AG04450 (cell line): ENCODE measurements at regions not wholly inside any gene's neighbourhood (a gene's known extent, or its start where the extent isn't known, plus 50 kb on each side); places are given as distances from the start of the nearest gene placed in this dataset.

Experiments used
- CTCF ChIA-PET: fragments of 300-600, 350-600 bp; formaldehyde crosslinking; extraction: SDS; loops from one replicate; lab custom pipeline; 2022; ENCODE audit warnings: antibody characterized with exemption, inconsistent platforms; lab: Charles Lee
- POLR2A ChIA-PET: fragments of 350-600 bp; formaldehyde crosslinking; extraction: SDS; loops from one replicate; lab custom pipeline; 2021; ENCODE audit warnings: antibody characterized with exemption, inconsistent platforms; lab: Yijun Ruan, JAX
- DNase-seq: peaks from one replicate; pipeline ENCODE4 v3.0.0-alpha.2; 2011; ENCODE audit warnings: low read depth, low spot score
- H3K27ac ChIP-seq: one replicate; pipeline ENCODE4 v1.5.1; 2012; ENCODE audit warnings: low read depth, low read length, control low read depth
- H3K27me3 ChIP-seq: one replicate; pipeline ENCODE4 v1.6.0; 2012; ENCODE audit warnings: low read length; ENCODE audit not compliant: control insufficient read depth, insufficient read depth
- H3K4me3 ChIP-seq: 2 replicates; pipeline ENCODE4 v1.5.1; 2011; ENCODE audit warnings: mild to moderate bottlenecking, low read depth, low read length, control low read depth
- H3K9me3 ChIP-seq: 2 replicates; pipeline ENCODE4 v1.5.1; 2012; ENCODE audit warnings: low read length; ENCODE audit not compliant: control insufficient read depth, insufficient read depth
- TF ChIP-seq, protein P1 (sequence below): IDR thresholded peaks from 2 replicates; pipeline ENCODE4 v1.5.1; 2011; ENCODE audit warnings: low read depth, low read length, control low read depth, inconsistent platforms

DNA sequence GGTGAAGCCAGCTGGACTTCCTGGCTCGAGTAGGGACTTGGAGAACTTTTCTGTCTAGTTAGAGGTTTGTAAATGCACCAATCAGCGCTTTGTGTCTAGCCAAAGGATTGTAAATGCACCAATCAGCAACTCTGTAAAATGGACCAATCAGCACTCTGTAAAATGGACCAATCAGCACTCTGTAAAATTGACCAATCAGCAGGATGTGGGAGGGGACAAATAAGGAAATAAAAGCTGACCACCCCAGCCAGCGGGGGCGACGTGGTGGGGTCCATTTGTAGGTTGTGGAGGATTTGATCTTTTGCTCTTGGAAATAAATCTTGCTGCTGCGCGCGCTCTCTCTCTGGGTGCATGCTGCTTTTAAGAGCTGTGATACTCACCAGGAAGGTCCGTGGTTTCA lies 202.9 kb downstream of the MIAT start:
- Histone ChIP-seq H3K27me3 (peaks cover 23% of the 10 kb centered on the region), H3K9me3 (0 out of 2 replicates have a peak, but pooled peaks cover 3% of the 10 kb centered on the region), H3K4me3 (no peak overlapping the region), H3K27ac (no peak overlapping the region)
- POLR2A ChIA-PET, result no interaction called here
- TF ChIP-seq, protein P1, sequence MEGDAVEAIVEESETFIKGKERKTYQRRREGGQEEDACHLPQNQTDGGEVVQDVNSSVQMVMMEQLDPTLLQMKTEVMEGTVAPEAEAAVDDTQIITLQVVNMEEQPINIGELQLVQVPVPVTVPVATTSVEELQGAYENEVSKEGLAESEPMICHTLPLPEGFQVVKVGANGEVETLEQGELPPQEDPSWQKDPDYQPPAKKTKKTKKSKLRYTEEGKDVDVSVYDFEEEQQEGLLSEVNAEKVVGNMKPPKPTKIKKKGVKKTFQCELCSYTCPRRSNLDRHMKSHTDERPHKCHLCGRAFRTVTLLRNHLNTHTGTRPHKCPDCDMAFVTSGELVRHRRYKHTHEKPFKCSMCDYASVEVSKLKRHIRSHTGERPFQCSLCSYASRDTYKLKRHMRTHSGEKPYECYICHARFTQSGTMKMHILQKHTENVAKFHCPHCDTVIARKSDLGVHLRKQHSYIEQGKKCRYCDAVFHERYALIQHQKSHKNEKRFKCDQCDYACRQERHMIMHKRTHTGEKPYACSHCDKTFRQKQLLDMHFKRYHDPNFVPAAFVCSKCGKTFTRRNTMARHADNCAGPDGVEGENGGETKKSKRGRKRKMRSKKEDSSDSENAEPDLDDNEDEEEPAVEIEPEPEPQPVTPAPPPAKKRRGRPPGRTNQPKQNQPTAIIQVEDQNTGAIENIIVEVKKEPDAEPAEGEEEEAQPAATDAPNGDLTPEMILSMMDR, result no peak
- no peak for DNase-seq
- CTCF ChIA-PET, result no interaction called here

DNA sequence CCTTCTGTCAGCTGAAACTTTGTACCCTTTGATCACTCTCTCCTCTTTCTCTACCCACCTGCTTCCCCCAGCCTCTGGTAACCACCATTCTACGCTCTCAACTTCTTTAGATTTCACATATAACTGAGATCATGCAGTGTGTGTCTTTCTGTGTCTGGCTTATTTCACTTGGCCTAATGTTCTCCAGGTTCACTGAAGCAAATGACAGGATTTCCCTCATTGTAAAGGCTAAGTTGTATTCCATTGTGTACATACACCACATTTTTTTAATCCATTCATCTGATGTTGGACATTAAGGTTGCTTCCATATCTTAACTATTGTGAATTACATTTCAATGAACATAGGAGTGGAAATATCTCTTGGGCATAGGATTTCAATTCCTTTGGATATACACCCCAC lies 207.6 kb downstream of the MIAT start:
- ChIA-PET CTCF (no interaction called here), POLR2A (no interaction called here)
- Histone ChIP-seq H3K27ac (no peak overlapping the region), H3K27me3 (peaks cover 2% of the 10 kb centered on the region), H3K4me3 (no peak overlapping the region), H3K9me3 (0 out of 2 replicates have a peak, but pooled peaks cover 3% of the 10 kb centered on the region)
- TF ChIP-seq, protein P1, result no peak
- no peak for DNase-seq

DNA sequence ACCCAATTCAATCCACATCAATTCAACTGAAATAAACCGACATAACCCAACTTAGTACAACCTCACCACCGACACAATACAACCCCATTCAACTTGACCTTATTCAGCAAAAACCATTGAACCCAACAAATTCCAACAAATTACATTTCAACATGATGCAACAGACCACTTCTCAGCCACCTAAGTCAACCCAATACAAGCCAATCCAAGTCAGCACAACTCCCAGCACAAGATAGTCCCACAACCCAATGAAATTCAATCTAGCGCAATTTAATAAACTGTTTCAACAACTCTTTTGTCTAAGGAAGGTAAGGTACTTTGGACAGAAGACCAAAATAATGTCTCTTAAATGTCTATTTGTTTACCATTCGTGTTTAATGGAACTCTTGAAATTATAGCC lies 226.0 kb downstream of the MIAT start:
- no peak overlapping the region for H3K4me3 ChIP-seq
- no peaks in the 10 kb centered on the region for H3K9me3 ChIP-seq
- DNase-seq, result no peak
- H3K27ac ChIP-seq, result no peak overlapping the region
- CTCF ChIA-PET, result no interaction called here
- H3K27me3 ChIP-seq, result peaks cover 10% of the 10 kb centered on the region
- TF ChIP-seq, protein P1, result no peak
- POLR2A ChIA-PET, result no interaction called here

DNA sequence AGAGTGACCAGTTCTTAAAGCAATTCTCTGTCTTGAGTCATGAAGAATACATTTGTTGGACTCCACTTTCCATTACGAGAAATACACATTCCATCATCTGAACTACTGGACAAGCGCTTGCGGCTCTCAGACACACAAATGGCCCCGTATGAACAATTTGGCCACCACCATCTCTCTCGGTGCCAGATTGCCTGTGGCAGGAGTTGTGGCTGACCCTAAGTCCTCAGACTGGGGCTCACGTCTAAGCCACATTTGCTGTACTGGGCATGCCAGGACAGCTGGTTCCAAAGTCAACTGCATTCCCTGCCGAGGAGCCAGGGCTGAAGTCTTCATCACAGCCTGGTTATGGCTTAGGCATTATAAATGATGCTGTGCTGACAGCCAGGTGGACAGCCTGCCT lies 227.5 kb downstream of the MIAT start:
- no peak for DNase-seq
- POLR2A ChIA-PET, result no interaction called here

DNA sequence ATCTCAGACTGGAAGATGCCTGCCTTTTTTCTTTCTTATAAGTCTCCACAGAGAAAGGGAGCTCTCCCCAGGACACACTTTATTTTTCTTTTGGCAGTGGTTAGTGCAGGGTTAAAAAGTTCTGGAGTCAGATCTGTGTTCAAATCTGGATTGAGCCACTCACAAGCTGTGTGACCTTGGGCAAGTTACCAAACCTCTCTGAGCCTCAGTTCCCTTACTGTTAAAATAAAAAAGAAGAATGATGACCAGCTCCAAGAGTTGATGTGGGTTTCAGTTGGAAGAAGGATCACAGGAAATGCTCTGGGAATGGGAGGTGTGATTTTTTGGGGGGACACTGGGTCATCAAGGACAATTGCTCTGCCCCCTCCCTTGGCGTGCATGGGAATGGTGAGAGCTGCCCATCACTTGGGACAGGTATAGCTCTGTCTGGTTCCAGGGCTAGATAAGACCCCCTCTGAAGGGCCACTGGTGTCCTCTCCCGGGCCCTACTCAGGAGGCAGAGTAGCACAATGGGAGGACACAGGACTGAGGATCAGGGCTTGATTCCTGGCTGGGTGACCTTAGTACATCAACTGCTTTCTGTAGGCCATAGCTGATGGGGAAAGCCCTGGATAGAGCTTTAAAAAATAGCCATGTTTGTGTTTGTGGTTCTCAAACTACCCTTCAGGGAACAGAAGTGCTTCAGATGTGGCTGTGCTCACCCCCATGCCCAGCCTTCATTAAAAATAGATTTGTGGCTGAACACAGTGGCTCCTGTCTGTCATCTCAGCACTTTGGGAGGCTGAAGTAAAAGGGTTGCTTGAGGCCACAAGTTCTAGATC lies 228.3 kb downstream of the MIAT start:
- ChIA-PET POLR2A (no interaction called here), CTCF (no interaction called here)
- H3K27ac ChIP-seq, result no peak overlapping the region

More for the DNA sequence above, 227.5 kb downstream of the MIAT start:
- TF ChIP-seq, protein P1, result no peak
- Histone ChIP-seq H3K9me3 (no peaks in the 10 kb centered on the region), H3K27me3 (peaks cover 5% of the 10 kb centered on the region), H3K27ac (no peak overlapping the region), H3K4me3 (no peak overlapping the region)
- CTCF ChIA-PET, result no interaction called here

More for the DNA sequence above, 228.3 kb downstream of the MIAT start:
- TF ChIP-seq, protein P1, result no peak
- no peaks in the 10 kb centered on the region for H3K9me3 ChIP-seq
- no peak overlapping the region for H3K4me3 ChIP-seq
- DNase-seq, result no peak
- peaks cover 5% of the 10 kb centered on the region for H3K27me3 ChIP-seq
